Tongue (tissue), 1 donor: ENCODE measurements at regions not wholly inside any gene's neighbourhood (a gene's known extent, or its start where the extent isn't known, plus 50 kb on each side); places are given as distances from the start of the nearest gene placed in this dataset.
"Not testable (repeated sequence)": the region's sequence is repeated elsewhere in the genome, so short reads cannot be mapped to it uniquely, and the experiment has no call there.

ENCODE experiments used
- DNase-seq: peaks from one replicate; pipeline ENCODE4 v3.0.0-alpha.2; 2015

DNA sequence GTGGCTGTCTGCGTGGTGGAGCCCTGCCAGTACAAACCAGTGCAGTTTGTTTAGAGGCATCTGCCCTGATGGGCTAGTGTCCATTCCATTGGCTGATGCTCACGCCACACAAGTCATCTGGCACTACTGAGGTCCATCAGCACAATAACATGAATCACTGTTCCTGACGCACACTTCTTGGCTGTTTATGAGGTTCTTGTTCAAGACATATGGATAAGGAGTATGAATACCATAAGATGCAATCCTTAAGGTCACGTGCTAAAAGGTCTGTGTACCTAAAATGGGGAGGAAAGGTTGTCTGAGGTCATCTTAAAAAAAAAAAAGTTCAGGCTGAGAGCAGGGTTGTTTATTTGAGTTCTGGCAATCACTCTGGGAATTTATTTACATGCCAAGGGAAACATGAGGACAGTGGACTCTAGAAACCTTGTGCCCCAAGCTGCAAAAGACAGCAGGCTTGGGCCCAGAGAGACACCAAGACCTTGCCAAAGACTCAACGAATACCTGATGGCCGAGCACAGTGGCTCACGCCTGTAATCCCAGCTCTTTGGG is 54.1 kb upstream of the SHLD1 start:
- no peak for DNase-seq

DNA sequence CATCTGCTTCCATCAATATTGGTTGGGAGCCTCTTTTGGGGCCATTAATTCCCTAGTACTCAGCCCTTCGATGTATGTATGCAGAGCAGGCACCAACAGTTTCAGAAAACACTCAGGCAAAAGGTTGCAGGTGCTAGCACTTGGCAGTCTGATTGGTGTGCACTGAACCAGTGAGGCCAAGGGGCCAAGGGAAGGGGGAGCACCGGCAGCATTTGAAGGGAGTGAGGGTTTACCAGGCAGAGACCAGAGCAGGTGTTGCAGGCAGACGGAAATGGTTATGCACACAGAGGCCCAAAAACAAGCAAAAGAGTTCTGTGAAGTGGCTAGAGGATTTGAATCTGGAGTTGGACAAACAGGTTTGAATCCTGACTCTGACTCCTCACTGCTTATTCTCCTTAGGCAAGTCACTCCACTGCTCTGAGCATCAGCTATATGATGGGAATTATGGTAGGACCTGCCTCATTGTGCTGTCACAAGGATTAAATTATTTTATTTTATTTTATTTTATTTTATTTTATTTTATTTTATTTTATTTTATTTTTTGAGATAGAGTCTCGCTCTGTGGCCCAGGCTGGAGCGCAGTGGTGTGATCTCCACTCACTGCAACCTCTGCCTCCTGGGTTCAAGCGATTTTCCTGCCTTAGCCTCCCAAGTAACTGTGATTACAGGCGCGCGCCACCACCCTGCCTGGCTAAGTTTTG is 58.1 kb upstream of the SHLD1 start:
- DNase-seq, result no peak

DNA sequence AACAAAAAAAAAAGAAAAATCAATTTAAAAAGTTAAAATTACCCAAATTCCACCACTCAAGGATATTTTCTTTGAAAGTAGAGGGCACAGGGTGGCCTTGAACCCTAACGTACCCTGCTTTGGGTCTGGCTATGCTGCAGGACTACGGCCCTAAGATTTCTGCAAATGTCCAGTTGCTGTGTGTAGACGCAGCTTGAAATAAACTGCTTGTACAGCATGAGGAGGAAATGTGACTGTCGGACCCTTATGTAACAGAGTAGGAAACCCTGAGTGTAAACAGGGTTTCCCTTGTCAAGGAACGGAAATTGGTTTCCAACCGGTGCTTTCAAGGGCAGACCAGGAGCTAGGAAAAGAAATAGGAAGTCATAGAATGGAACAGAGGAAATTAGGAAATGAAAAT is 60.7 kb upstream of the SHLD1 start:
- no peak for DNase-seq

DNA sequence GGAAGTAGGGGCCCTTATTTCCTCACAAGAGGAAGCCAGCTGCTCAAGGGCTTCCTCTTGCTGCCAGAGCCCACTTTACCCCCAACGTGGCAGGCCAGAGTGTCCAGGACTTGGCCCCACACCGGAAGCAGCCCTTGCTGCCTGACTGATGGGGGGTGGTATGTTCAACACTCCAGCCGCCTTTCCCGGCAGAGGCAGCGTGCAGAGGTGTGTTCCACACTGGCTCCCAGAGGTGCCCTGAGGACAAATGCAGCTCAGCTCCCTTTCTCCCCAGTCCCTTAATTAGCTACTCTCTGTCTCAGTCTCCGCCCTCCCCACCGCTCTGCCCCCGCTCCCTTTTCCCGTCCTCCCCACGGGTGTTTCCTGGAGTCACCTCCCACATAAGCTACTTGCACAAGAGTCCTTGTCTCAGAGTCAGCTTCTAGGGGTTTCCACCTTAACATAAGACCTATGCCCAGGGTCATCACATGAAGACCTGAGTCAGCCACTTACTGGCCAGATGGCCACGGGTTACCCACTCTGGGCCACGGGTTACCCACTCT is 61.7 kb upstream of the SHLD1 start:
- DNase-seq, result no peak

DNA sequence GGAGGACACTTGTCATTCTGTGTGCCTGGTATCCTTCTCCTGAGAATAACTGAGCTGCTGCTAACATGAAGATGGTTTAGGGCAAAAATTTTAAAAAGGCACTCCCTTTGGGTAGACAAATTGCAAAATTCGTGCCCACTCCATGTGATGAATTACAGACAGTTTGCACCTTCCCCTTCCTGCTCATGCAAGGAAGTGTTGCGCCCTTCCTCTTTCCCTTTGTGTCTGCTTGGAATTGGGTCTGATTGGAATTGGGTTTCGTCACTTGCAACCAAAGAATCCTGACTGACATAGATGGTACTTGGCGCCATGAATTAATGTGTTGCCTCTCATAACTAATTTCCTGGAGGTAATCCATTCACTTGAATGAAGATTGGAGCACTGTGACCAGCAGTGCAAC is 62.3 kb upstream of the SHLD1 start:
- no peak for DNase-seq

DNA sequence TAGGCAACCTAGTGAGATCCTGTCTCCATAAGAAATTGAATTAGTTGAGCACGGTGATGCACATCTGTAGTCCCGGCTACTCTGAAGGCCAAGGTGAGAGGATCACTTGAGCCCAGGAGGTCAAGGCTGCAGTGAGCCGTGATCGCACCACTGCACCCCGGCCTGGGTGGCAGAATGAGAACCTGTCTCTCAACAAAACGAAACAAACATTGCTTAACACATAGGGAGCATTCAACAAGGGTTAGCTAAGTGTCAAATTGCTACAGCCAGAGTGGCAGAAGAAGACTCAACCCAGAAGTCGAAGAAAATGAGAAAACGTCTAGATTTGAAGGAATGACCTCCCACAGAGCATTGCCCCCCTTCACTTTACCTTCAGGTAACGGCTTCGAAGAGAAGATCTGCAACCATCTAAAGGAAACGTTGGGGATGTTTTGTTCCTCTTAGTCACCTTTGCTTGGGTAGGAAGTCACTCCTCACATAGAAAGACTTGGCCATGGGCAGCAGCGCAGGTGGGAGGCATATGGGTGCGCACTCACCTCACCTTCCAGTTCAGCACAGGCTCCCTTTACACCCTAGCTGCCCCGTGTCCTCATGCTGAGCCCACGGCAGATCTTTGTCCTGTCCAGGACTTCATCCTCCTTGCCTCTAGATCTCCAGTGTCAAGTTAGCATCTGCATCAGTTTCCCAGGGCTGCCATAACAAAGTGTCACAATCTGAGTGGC is 63.7 kb upstream of the SHLD1 start:
- DNase-seq, result no peak

DNA sequence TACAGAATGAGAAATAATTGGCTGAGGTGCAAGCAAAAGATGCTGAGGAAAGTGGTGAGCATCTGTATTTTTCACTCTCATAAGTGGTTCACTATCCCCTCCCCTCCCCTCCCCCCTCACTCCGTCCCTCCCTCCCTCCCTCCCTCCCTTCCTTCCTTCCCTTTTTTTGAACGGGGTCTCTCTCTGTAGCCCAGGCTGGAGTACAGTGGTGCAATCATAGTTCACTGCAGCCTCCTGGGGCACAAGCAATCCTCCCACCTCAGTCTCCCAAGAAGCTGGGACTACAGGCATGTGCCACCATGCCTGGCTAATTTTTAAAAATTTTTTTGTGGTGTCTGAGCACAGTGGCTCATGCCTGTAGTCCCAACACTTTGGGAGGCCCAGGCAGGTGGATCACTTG is 67.6 kb upstream of the SHLD1 start:
- not testable (repeated sequence) for DNase-seq

DNA sequence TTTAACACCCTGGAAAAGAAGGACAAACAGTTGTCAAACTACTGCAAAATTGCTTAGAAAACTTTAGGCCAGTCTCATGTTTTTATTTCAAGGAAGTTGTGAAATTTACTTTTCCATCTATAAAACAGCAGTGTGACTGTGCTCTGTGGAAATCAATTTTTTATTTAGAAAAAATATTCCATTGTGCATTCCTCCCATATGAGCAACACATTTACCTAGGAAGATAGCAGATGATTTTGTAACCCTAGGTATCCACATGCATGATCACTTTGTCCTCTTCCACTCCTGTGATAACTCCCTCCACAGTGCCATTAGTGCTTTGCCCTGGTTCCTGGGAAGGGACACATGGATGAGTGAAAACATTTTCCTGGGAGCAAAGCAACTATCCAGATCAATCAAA is 69.4 kb upstream of the GPCPD1 start:
- DNase-seq, result no peak

DNA sequence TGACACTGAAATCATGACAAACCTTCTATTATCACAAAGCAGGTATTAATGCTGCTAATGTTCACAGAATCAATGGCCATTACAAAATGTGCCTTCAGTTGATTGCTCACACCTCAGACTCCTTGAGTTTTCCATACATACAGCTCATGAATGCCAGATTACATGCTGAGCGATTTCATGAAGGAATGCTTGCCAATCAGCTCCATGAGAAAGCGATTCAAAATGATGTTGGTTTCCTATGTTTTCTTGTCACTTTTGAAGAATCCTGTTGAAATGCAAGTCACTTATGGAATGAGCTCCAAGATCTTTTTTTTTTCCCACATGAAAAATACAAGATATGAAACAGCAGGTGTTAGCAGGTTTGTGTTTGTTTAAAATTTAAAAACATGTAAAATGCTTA is 68.0 kb upstream of the GPCPD1 start:
- no peak for DNase-seq

DNA sequence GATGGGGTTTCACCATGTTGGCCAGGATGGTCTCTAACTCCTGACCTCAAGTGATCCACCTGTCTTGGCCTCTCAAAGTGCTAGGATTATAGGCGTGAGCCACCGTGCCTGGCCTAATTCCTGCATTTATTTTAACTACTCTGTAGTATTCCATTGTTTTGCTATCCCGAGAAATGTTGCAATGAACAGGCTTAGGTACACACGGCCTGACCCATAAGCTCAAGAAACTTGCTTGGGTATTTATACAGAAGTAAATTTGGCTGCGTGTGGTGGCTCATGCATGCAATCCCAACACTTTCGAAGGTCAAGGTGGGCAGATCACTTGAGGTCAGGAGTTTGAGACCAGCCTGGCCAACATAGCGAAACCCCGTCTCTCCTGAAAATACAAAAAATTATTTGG is 67.1 kb upstream of the GPCPD1 start:
- DNase-seq, result not testable (repeated sequence)

DNA sequence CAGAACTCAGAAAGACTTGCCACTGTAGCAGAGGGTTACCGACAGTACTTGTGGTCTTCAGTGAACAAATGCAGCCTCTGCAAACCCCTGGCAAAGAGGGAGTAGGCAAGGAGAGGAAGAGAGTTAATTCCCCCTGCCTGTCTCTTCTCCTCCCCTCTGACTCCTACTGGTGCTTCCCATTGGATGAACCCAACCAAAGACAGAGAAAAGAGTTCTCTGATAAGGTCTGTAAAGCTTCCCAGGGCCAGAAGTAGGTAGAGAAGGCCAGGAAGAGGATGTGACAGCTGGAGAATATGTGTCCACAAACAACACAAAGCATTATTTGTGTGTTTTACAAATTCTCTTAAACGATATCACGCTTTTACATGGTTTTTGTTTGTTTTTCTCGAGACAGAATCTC is 66.6 kb upstream of the GPCPD1 start:
- DNase-seq, result no peak

DNA sequence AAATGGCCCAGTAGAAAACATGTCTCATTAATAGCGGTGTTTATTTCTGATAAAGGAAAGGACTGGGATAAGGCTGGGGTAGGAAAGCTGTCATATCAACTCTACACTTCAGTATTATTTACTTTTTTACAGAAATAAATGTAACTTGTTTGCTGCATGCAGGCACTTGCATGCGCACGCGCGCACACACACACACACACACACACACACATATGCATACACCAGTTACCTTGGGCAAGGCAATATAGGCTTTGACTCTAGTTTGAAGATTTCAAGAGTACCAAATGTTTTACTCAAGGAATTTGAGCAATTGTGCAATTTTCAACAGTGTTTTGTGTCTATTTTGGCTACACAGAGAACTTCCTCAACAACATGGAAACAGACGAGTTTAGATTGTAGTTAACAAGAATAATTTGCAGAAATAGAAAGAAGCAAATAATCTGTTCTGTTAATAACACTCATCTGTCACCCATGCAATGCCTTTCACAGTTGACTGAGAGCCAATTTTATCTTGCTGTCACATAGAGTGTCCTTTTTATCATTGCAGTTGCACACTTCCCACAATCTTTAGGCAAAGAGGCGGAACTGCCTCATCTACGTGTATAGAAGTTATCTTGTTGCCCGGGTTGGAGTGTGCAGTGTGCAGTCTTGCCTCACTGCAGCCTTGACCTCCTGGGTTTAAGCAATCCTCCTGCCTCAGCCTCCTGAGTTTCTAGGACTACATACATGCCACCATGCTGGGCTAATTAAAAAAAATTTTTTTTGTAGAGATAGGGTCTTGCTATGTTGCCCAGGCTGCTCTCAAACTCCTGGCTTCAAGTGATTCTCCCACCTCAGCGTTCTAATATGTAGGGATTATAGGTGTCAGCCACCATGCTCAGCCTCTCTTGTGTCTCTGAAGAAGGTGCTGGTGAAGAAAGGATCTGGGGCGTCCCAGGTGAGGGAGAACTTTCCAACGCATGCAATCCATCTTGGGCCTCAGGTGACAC is 64.6 kb upstream of the GPCPD1 start:
- peak; percentile 20 for DNase-seq

DNA sequence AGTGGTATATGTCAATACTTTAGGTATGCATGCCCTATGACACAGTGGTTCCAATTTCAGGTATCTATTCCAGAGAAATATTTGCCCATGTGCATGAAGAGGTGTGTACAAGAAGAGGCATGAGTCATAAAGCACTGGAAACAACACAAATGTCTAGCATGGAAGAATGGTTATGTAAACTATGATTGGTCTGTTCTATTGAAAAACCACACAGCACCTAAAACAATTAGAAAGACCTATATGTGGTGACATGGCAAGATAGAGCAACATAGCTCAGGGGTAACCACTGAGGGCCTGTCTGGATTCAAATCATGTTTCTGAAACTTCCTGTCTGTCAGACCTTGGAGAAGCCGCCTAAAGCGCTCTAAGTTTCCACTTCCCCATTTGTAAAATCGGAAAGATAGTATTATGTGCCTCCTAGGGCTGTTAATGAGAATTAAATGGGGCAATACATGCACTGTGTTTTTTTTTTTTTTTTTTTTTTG is 63.4 kb upstream of the GPCPD1 start:
- no peak for DNase-seq

DNA sequence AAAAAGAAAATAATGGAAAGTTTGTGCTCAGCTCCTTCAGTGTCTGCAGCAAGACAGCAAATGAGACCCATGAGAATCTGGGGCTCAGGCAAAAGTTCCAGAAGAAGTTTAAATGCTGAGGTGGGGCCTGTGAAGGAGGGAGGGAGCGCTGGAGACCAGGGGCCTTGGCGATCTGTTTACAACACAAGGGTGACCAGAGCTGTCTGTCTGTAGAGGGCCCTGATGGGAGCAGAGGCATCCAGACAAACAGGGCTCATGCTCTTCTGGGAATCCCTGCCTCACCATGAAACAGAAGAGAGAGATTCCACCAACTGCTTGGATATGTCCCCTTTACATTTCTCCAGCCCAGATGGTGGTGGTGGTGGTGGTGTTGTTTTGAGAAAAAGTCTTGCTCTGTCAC is 60.1 kb upstream of the GPCPD1 start:
- DNase-seq, result no peak

DNA sequence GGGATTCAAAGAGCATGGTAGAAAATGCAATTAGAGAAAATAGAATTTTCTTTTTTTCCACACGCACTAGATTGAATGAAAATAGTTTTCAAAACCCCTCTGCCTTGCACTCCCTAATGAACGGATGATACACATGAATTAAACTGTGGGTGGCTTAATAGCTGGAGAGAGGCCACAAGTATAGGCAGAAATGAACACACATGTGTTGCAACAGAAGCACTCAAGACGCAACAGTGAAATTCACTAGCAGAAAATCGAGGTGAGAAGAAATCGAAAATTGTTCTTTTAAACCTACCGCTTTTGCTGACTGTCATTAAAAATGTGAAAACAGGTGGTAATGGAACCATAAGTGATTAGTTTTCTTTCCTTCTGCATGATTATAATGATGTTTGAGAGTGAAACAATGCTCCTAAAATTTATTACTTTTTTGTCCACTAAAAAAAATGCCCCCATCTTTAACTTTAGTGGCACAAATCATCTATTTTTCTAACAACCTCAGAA is 59.3 kb upstream of the GPCPD1 start:
- no peak for DNase-seq

DNA sequence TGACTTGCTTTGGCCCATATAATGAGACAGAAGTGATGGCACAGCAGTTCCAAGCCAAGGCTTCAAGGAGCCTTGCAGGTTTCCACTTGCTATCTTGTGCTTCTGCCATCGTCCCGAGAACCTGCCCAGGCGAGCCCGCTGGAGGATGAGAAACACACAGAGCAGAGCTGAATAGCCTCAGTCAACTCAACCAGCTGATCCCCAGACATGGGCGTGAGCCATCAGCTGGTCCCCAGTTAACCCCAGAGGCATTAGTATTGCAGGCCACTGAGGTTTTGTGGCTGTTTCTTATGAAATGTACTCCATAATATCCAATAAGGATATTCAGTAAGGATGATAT is 57.7 kb upstream of the GPCPD1 start:
- DNase-seq, result no peak

DNA sequence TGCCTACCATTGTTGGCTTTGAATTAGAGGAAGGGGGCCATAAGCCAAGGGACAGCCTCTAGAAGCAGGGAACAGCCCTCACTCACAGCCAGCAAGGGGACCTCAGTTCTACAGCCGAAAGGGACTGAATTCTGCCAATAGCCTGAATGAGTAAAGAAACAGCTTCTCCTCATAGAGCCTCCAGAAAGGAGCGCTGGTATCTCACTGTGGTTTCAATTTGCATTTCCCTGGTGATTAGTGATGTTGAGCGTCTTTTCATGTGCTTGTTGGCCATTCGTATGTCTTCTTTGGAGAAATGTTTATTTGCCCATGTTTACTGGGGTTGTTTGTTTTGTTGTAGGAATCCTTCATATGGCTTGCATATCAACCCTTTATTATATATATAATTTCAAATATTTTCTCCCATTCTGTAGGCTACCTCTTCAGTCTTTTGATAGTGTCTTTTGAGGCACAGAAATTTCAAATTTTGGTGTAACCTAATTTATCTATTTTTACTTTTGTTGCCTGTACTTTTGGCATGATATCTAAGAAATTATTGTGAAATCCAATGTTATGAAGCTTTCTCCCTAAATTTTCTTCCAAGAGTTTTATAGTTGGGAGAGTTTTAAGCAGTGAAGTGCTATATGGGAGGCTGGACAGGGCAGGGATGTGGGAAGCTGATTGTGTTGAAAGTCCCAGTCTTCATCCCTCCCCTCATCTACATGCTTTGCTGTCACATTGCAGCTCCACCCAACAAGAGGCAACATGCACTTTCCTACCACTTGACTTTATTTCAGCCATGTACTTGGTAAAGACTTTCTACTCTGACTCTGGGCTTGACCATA is 57.1 kb upstream of the GPCPD1 start:
- DNase-seq, result no peak

DNA sequence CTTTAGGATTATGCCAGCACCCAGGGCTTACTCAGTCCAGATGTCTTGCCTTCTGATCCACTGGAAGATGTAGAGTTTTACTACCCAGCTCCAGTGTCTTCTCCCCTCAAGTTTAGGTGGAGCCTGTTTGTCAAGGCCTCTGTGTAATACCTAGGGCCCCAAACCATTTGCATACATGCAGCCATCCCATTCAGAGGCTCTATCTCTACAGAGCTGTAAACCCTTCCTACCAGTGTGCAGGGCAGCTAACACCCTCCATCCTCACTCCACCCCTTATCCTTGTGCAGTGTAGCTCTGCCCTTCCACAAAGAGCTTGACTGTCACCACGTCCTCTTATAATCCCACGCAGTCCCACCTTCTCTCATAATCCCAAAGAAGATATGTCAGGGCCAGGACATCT is 54.6 kb upstream of the GPCPD1 start:
- no peak for DNase-seq

DNA sequence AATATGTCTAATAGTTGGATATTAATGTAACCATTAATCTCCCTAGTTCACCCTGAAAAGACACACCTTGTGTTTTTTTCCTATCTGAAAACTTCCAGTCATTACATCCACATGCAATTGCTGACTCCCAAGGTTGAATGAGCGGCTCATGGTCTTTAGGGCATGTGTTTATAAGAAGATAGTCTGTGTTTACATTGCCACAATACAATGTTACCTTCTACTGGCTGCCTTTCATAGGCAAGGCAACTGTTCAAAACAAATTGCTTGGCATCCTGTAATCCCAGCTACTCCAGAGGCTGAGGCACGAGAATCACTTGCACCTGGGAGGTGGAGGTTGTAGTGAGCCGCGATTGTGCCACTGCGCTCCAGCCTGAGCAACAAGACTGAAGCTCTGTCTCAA is 52.6 kb upstream of the GPCPD1 start:
- no peak for DNase-seq

DNA sequence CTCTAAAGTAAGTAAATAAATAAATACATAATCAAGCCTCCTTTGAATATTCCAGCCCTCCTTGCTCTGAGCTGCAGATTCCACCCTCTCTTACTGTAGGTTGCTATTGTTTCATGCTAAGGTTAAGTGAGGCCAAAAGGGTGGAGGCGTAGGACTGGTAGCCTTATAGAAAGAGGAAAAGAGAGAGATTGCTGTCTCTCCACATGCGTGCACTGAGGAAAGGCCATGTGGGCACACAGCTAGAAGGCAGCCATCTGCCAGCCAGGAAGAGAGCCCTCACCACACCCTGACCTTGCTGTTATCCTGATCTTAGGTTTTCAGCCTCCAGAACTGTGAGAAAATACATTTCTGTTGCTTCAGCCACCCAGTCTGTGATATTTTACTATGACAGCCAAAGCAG is 52.0 kb upstream of the GPCPD1 start:
- no peak for DNase-seq

DNA sequence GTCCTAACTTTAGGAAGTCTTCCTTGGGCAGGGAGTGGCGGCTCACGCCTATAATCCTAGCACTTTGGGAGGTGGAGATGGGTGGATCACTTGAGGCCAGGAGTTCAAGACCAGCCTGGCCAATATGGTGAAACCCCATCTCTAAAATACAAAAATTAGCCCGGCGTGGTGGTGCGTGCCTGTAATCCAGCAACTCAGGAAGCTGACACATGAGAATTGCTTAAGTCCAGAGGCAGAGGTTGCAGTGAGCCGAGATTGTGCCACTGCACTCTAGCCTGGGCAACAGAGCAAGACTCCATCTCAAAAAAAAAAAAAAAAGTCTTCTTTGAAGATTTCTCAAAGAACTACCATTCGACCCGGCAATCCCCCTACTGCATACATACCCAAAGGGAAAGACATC is 50.0 kb upstream of the GPCPD1 start:
- DNase-seq, result not testable (repeated sequence)
